ENCODE measurements at regions not wholly inside any gene's neighbourhood (a gene's known extent, or its start where the extent isn't known, plus 50 kb on each side); places are given as distances from the start of the nearest gene placed in this dataset.

DNA sequence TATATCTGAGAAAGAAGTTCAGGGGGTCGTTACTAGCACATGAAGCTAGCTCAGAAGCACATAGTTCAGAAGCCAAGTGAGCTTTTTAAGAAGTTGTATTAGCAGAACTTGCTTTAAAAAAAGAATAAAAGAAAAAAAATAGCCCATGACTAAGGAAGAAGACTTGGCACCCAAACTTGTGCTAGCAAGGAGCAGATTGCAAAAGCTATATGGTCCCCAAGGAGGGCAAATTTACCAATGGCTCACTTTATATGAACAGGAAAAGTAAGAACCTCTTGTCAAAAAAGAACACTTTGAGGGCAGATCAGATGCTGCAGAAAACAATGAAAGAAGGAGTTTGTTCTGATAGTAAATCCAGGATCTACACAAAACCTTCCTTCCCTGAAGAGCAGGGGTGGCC, 486.5 kb upstream of the ACVR2A start:
- intact Hi-C loops (cut with micrococcal nuclease; ENCODE audit: unreplicated experiment) (no loop called here), in situ Hi-C loops (cut with HindIII; ENCODE audit: low pct_unique_long_range_greater_than_20kb, low sequenced_read_pairs) (no loop called here)
- ATAC-seq: no peak
- no TSS peak for BruUV-seq (replicated peaks)
- no peaks in the 10 kb centered on the region for H3K36me3 ChIP-seq (ENCODE audit: control insufficient read depth, insufficient read depth, low read length)
- ChIA-PET CTCF (no interaction called here), POLR2A (no interaction called here)
- H3K9me3 ChIP-seq (ENCODE audit: control insufficient read depth, insufficient read depth, low read depth, low read length): no peaks in the 10 kb centered on the region
- H3K4me1 ChIP-seq (ENCODE audit: control insufficient read depth, insufficient read depth, low read length): no peaks in the 10 kb centered on the region
- no peaks in the 10 kb centered on the region for H3K27me3 ChIP-seq (ENCODE audit: control insufficient read depth, insufficient read depth, low read length)
- no peak overlapping the region for H3K4me3 ChIP-seq (ENCODE audit: low read depth in 2 of 2, low read length in 2 of 2)
- H3K27ac ChIP-seq (ENCODE audit: low read length): no peak overlapping the region
- TF ChIP-seq POLR2AphosphoS5 (IDR thresholded peaks at IDR 0.05; ENCODE audit: low read depth, low read length) (no peak), TCF7L2 (IDR thresholded peaks at IDR 0.05; ENCODE audit: low read depth, low read length) (no peak), SIN3A (IDR thresholded peaks at IDR 0.05; ENCODE audit: borderline replicate concordance, insufficient read depth, low read depth, low read length) (no peak)
- TF ChIP-seq, protein P1, sequence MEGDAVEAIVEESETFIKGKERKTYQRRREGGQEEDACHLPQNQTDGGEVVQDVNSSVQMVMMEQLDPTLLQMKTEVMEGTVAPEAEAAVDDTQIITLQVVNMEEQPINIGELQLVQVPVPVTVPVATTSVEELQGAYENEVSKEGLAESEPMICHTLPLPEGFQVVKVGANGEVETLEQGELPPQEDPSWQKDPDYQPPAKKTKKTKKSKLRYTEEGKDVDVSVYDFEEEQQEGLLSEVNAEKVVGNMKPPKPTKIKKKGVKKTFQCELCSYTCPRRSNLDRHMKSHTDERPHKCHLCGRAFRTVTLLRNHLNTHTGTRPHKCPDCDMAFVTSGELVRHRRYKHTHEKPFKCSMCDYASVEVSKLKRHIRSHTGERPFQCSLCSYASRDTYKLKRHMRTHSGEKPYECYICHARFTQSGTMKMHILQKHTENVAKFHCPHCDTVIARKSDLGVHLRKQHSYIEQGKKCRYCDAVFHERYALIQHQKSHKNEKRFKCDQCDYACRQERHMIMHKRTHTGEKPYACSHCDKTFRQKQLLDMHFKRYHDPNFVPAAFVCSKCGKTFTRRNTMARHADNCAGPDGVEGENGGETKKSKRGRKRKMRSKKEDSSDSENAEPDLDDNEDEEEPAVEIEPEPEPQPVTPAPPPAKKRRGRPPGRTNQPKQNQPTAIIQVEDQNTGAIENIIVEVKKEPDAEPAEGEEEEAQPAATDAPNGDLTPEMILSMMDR (IDR thresholded peaks at IDR 0.05): no peak
- TF ChIP-seq, protein P2, sequence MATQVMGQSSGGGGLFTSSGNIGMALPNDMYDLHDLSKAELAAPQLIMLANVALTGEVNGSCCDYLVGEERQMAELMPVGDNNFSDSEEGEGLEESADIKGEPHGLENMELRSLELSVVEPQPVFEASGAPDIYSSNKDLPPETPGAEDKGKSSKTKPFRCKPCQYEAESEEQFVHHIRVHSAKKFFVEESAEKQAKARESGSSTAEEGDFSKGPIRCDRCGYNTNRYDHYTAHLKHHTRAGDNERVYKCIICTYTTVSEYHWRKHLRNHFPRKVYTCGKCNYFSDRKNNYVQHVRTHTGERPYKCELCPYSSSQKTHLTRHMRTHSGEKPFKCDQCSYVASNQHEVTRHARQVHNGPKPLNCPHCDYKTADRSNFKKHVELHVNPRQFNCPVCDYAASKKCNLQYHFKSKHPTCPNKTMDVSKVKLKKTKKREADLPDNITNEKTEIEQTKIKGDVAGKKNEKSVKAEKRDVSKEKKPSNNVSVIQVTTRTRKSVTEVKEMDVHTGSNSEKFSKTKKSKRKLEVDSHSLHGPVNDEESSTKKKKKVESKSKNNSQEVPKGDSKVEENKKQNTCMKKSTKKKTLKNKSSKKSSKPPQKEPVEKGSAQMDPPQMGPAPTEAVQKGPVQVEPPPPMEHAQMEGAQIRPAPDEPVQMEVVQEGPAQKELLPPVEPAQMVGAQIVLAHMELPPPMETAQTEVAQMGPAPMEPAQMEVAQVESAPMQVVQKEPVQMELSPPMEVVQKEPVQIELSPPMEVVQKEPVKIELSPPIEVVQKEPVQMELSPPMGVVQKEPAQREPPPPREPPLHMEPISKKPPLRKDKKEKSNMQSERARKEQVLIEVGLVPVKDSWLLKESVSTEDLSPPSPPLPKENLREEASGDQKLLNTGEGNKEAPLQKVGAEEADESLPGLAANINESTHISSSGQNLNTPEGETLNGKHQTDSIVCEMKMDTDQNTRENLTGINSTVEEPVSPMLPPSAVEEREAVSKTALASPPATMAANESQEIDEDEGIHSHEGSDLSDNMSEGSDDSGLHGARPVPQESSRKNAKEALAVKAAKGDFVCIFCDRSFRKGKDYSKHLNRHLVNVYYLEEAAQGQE (IDR thresholded peaks at IDR 0.05; ENCODE audit: insufficient read depth in 1 of 2, low read depth in 2 of 2, low read length in 1 of 2): no peak
- no peak for DNase-seq (ENCODE audit: low read depth, low spot score)

DNA sequence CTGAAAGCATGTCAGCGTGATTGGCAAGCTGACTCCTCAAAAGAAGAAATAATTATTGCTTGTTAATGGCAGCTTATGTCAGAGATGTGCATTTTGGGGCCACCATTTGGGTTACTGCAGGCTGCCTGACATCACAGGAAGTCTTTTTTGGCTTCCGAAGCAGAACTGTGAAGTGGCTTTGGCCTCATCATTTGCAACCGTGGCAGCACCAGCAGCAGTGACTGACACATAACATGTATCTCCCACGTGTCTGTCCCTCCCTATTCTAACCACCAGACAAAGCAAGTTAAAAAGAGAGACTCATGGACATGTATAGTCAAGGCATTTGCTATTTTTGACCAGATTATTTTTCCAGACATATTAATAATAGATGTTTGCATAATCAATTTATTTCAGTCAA, 488.7 kb upstream of the ACVR2A start:
- ChIA-PET POLR2A (no interaction called here), CTCF (no interaction called here)
- Histone ChIP-seq H3K27me3 (ENCODE audit: control insufficient read depth, insufficient read depth, low read length) (no peaks in the 10 kb centered on the region), H3K27ac (ENCODE audit: low read length) (no peak overlapping the region), H3K4me3 (ENCODE audit: low read depth in 2 of 2, low read length in 2 of 2) (no peak overlapping the region), H3K36me3 (ENCODE audit: control insufficient read depth, insufficient read depth, low read length) (no peaks in the 10 kb centered on the region), H3K4me1 (ENCODE audit: control insufficient read depth, insufficient read depth, low read length) (no peaks in the 10 kb centered on the region), H3K9me3 (ENCODE audit: control insufficient read depth, insufficient read depth, low read depth, low read length) (no peaks in the 10 kb centered on the region)
- intact Hi-C loops (cut with micrococcal nuclease; ENCODE audit: unreplicated experiment) (no loop called here), in situ Hi-C loops (cut with HindIII; ENCODE audit: low pct_unique_long_range_greater_than_20kb, low sequenced_read_pairs) (no loop called here)
- no TSS peak for BruUV-seq (replicated peaks)
- ATAC-seq (no peak), DNase-seq (ENCODE audit: low read depth, low spot score) (no peak)
- TF ChIP-seq SIN3A (IDR thresholded peaks at IDR 0.05; ENCODE audit: borderline replicate concordance, insufficient read depth, low read depth, low read length) (no peak), TCF7L2 (IDR thresholded peaks at IDR 0.05; ENCODE audit: low read depth, low read length) (no peak), POLR2AphosphoS5 (IDR thresholded peaks at IDR 0.05; ENCODE audit: low read depth, low read length) (no peak)
- TF ChIP-seq, protein P1 (IDR thresholded peaks at IDR 0.05): no peak
- TF ChIP-seq, protein P2 (IDR thresholded peaks at IDR 0.05; ENCODE audit: insufficient read depth in 1 of 2, low read depth in 2 of 2, low read length in 1 of 2): no peak
